Activated T-cell treated with anti-CD3 and anti-CD28 coated beads for 4 hours (primary cell): ENCODE measurements at regions not wholly inside any gene's neighbourhood (a gene's known extent, or its start where the extent isn't known, plus 50 kb on each side); places are given as distances from the start of the nearest gene placed in this dataset.
A peak's percentile ranks its signal among the peaks of the same experiment; 100 is the strongest.
"Not testable (repeated sequence)": the region's sequence is repeated elsewhere in the genome, so short reads cannot be mapped to it uniquely, and the experiment has no call there.

Experiments used
- DNase-seq: peaks from one replicate; pipeline ENCODE4 v3.0.0-alpha.2; 2020

DNA sequence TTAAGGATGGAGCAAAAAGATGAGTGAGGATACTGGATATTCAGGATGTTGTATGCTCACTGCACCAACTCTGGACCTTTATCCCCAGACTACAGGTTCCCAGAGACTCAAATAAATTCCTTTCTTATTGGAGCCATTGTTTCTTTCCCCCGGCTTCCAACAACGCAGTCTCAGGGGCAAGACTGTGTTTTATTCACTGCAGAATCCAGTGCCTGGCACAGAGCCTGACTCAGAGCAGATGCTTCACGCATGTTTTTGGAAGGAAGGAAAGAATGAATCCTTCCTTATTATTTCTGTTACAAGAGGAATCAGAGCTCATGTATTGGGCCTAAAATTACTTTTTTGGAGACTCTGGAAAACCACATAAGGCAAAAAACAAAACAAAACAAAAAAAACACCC lies 96.0 kb upstream of the VGLL4 start:
- DNase-seq, result no peak

DNA sequence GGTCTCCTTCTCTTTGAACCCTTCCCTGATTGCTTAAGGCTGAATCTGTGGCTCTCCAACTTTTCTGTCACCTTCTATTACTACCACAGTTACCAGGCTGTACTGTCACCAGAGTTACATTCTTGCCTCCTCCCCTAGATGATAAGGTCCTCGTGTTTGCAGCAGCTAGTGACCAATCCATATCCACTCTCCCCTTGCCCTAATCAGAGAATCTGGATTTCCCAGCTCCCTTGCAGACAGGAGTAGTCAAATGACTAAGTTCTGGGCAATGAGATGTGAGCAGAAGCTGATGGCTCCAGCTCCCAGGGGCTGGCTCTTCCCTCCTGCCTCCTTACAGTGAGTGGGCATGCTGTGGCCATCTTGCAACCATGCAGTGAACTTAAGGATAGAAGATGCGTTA lies 95.4 kb upstream of the VGLL4 start:
- DNase-seq, result no peak

DNA sequence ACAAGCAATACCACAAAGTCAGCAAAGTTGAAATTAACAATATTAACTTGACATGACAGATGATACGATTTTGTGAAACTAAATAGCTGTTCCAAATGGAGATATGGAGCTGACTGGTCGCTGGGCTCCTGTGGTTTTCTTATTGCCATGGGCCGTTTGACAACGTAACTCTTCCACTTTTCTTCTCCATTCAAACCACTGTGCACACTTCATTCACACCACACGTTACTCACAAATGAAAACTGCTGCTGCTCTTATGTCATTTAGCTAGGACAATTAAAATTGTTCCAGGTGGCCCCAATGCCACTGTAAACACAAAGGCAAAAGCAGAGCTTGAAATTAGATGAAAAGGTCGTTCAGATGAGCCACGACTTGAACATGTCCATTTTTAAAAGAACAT lies 94.0 kb upstream of the VGLL4 start:
- no peak for DNase-seq

DNA sequence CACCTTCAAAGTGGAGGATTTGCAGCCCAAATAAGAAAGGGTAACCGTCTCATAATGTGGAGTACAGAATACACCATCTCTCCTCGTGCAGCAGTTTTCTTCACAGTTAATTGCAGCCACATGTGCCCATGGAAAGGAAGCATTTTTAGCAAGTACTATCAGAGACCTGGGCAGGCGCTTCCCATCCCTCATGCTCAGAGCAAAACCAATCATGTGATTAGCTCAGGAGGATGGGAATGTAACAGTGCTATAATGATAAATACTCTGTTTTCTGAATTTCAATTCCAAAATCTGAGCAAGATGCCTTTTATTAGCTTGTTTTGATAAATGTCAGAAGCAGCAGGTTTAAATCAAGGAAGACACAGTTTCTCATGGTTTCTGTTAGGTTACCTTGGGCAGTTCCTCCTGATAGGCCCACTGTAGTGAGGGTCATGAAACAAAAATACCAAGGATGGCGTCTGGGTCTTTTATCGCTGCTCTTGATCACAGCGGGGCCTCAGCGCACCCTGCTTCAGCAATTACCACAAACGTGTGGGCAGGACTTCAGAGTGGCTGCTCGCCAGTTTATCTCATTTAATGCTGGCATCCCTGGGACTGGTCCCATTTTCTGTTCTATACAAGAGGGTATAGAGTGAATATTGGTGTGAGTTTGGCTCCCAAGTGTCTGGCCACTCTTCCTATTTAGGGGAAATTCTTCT lies 92.6 kb upstream of the VGLL4 start:
- DNase-seq, result no peak

DNA sequence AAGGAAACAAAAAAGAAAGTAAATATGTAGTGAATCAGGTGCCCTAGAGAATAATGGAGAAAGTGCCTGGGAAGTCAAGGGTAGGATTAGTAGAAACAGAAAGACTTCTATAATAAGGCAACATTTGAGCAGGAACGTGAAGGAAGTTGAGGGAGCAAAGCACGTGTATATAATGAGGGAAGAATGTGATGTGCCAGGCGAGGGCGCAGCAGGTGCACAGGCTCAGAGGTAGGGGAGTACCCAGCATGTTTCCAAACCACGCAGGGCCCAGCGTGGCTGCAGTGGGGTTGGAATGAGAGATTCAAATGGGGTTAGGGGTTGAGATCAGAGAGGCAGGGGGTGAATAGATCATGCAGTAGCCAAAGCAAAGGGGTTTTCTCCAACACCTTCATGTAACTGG lies 91.9 kb upstream of the VGLL4 start:
- no peak for DNase-seq

DNA sequence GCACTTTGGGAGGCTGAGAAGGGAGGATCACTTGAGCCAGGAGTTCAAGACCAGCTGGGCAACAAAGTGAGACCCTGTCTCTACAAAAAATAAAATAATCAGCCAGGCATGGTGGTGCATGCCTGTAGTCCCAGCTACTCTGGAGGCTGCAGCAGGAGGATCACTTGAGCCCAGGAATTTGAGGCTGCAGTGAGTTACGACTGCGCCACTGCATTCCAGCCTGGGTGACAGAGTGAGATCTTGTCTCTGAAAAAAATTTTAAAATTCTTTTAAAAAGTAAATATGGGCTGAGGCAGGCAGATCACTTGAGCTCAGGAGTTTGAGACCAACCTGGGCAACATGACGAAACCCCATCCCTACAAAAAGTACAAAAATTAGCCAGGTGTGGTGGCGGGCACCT lies 91.4 kb upstream of the VGLL4 start:
- not testable (repeated sequence) for DNase-seq

DNA sequence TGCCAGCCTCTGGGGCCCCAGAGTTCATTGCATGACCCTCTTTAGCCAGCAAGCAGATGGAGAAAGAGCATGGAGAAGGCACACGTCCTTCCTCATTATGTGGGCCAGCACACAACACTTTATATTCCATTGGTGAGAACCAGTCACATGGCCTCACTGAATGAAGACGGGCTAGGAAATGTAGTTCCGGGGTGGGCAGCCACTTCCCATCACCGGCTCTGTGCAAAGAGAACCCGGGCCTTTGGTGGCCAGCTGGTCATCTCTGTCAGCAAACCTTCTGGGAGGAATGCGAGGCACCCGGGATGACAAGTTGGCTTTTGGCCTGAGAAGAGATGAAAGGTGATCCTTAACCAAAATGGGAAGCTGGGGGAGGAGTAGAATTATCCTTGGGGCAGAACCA lies 90.2 kb upstream of the VGLL4 start:
- DNase-seq, result no peak

DNA sequence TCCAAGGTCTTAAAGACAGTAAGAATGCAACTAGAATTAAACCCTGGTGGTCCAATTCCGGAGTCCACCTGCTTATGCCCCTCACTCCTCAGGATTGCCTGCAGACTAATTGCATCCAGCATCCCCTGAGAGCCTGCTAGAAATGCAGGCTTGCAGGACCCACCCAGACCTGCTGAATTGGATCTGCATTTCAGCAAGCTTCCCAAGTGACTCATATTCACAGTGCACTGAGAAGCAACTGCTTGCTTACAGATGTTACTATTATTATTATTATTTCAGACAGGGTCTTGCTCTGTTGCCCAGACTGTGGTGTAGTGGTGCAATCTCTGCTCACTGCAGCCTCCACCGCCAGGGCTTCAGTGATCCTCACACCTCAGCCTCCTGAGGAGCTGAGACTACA lies 83.5 kb upstream of the VGLL4 start:
- DNase-seq, result no peak

DNA sequence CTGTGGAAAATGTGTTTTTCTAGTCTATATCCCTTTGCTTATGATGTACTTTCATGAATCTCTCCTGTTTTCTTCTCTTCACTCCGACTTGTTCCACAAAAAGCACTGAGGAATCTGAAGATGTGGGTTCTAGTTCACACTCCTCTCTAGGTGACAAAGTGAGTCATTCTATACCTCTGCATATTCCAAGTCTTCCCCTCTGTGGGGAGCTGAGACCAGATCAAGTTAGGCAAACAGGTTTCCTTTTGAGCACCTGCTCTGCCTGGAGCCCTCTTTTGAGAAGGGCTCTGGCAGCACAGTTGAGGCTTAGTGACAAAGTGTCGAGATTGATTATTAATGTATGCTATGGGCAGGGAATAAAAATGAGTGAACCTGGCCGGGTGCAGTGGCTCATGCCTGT lies 82.4 kb upstream of the VGLL4 start:
- no peak for DNase-seq

DNA sequence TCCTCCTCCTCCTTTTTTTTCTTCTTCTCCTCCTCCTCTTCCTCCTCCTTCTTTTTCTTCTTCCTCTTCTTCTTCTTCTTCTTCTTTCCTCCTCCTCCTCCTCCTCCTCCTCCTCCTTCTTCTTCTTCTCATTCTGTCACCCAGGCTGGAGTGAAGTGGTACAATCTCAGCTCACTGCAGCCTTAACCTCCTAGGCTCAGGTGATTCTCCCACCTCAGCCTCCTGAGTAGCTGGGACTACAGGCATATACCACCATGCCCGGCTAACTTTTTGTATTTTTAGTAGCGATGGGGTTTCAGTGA lies 81.6 kb upstream of the VGLL4 start:
- DNase-seq, result not testable (repeated sequence)

DNA sequence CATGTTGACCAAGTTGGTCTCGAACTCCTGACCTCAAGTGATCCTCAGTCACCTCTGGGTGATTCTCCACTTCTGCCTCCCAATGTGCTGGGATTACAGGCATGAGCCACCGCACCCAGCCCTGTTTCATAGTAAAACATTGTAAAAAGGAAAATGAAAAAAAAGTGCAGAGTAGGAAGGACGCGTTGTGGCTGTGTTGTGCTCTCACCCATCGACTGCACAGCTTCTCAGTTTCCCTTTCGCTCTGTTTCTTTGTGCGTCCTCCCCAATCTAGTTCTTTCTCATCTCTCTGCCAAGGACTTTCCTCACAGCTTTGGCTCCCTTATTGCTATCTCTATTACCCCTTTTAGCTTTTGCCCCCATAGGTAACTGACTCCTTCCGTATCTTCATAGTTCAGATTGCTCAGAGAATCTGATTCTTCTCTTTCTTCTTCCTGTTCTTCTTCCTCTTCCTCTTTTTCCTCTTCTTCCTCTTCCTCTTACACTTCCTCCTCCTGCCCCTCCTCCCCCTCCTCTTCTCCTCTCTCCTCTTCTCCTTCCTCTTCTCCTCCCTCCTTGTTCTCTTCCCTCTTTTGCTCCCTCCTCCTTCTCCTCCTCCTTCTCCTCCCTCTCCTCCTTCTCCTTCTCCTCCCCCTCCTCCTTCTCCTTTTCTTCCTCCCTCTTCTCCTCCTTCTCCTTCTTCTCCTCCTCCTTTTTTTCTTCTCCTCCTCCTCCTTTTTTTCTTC lies 81.1 kb upstream of the VGLL4 start:
- DNase-seq, result no peak

DNA sequence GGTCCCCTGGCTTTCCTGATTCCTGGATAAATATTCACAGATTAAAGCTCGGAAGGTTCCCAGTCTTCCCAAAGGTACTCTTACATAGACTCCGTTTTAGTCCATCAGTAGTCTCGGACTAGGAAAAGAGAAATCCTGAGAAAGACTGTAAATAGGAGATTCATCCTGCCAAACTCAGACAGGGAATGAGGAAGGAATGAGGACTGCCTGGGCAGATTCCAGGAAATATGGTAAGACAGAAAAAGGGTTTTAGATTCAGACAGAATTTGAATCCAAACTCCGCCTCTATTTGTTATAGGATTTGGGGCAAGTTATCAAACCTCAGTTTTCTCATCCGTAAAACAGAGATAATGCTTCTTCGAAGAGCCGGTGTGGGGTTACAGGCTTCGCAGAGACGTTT lies 77.8 kb upstream of the VGLL4 start:
- no peak for DNase-seq

DNA sequence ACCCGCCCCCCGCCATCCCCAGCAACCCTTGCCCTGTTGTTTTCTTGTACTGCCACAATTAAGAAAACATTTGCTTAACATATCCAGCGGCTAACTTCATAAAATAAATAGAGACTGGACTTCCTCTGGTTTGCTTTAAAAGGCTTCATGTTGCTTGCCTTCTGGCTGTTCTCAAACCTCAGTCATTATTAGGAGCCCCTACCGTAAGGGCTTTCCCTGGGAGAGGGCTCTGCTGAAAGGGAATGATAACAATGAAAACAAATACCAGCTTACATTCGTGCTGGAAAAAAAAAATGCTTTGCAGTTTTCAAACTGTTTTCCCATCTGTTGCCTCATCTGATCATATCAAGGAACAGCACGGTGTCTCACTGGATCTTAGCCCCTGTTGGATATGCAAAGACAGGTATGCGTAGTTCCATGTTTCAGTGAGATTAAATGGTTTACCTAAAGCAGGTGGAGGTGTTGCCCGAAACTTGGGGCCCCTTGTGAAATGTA lies 77.2 kb upstream of the VGLL4 start:
- DNase-seq, result no peak

DNA sequence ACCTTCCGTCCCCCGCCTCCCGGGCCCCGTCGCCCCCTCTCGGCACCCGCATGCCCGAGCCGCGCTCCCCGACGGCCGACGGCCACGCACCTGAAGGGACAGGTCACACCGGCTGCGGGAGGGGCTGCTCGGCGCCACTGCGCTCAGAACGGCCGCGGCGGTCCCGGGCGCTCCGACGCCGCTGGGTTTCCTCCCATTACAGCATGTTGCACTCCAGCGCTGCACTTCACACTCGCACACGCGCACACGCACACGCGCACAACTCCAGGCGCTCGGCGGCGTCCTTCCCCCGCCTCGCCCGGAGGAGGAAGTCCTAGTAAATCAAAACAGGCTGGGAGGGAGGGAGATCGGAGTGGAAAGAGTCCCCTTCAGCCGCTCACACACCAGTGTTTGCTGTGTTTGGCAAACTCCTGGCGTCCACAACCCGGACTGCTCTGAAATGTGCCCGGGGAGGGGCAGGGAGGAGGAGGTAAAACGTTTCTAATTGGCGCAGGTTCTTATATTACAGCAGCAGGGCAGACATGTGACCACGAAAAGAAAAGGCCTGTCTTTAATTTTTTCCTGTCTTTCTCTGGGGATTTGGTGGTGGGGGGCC lies 76.7 kb upstream of the VGLL4 start:
- peak; percentile 17 for DNase-seq

DNA sequence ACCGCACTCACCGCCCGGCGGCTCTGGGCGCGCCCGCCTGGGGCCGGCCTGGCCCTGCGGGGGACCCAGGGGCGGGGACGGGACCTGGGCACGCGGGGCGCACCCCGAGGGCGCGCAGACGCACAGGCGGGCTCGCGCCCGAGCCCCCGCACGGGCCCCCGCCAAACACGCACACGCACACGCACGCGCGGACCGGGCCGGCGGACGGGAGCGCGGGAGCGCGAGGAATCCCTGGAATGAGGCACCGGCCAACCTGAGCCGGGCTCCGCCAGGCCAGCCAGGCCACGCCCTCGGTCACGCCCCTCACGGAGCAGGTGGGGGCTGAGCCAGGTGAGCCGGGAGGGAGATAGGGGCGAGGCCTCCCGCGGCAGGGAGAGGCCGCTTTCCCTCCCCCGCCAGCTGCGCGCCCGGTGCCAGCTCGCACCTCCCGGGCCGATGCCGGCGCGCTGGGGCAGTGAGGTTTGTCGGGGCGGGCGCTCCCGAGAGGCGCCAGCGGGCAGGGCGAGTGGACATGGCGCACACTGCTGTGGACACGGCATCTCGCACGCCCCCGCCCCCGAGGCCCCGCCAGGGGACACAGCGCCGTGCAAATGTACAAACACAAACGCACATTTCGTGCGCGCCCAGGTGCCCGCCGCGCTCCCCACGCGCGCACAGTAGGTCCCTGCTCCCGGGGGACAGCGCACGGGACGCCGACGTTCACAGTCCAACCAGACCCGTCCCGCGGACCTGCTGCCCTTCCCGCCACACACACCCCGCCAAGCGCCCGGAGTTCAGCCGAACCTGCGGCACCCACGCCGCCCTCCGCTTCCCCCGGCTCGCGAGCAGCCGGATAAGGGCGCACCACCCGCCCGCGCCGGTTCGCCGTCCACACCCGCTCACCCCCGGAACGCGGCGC lies 75.9 kb upstream of the VGLL4 start:
- DNase-seq, result peak; percentile 65

DNA sequence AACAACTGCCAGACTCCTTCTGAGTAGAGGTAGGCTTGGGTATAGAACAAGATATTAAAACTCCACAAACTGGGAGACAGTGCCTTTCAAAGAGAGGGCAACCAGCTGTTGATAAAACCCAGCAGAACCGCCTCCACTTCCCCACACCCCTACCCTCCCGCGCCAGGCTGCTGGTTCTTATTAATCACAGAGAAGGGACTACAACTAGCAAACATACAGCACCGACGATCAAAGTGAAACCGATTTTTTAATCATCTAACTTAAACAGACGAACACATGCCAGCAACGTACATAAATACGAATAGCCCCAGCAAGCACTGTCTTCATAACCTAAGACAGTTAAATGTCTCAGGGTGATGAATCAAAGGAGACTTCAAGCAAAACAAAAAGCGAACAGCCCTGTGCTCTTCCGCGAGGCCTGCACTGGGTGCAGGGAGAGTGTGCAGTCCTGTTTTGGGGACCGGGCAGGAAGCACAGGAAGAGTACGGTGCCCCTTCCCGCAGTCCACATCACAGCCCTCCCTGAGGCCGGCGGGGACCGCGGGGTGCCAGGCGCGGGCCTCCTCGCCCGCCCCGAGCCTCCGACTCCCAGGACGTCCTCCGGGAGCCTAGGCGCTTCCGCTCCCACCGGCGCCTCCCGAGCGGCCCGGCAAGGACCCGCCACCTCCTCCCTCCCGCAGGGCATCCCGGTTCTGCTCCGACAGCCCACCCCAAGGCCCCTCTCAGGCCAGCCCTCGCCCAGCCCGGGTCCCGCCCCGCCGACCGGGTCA lies 75.1 kb upstream of the VGLL4 start:
- DNase-seq, result peak; percentile 49

DNA sequence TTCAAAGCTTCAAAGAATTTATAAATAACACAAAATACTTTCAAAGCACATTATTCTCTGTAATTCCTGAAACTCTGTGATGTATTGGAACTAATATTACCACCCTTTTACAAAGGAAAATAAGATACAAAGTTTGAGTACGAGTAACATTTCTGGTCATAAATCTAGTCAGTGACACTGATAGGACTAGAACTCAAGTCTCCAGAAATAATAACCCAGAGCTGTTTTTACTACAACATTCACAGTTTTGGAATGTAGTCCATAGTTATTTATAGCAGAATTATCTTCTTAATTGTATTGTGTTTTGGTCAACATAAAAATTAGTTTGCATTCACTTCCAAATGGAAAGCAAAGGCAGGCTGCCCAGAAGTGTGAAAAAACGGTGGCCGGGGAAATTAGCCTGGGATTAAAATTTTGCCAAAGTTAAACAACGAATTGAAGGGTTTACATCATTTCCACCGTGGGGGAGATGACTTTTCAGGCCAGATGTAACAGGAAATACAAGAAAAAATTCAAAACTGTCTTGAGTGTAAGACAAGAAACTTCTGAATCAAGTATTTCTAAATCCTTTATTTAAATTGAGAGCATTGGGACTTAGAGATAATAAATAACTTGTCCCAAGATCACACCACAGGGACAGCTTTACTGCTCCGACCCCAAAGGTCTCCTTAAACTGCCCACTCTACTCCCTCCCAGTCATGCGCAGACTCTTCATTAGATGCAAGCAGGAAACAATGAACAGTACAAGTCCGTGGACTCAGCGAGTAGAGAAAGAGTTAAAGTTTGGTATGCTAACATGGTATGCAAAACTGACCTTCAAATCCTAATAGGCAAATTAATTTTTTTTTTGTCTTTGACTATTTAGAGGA lies 74.3 kb upstream of the VGLL4 start:
- DNase-seq, result no peak

DNA sequence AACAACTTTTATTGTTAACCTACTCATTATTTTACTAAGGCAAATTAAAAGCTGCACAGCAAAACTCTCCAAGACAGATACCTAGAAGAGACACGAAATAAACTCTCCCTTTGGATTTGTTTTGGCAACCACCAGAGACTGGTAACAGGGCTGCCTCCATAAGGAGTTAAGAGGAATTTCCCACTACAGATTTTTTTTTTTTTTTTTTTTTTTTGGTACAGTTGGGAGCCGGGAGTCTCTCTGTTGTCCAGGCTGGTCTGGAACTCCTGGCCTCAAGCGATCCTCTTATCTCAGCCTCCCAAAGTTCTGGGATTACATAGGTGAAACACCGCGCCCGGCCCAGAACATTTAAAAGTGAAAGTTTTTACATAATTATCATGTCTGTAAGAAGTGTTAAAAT lies 73.6 kb upstream of the VGLL4 start:
- no peak for DNase-seq

DNA sequence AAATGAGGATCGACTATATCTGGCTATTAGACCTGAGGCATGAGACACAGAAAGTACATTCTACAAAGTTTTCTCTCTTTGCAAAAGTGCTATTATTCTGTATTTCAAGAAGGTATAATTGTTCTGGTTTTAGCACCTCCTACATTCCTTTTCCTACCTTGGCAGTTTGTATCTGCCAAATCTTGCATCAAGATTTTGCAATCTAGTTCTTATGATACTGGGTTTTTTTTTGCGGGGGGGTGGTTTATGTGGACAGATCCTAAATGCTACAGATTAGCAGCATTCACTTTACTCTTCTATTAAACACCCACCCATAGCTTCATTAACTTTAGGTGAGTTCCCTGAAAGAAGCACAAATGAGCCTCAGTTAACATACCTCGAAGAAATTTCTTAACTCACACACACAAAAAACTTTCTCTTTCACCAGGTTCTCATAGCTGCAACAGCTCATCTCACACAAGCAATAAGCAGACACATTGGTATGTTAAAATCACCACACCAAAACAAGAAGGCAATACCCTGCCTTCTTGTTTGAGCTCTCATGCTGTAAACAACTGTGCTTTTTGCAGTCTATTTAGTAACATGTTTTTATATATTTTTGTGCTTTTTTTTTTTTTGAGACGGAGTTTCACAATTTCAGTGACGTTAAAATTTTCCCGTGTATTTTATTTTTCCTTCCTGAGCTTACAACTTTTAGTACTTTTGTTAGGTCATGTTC lies 73.0 kb upstream of the VGLL4 start:
- DNase-seq, result no peak

DNA sequence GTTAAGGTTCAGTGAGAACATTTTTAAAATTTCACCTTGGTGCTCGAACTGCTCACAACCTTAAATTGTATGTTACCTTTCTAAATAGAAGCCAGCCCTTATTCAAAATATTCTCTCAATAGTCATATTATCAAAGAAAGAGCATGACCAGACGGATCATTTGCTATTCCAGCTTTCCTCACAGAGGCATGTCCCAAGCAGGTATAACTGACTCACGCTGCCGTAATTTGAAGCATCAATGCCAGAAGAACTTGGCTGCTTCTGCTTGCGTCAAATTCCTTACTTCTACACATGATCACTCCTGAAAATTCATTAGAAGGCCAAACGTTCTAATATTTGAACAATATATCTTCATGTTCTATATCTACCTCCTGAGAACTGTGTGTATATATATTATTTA lies 69.5 kb upstream of the VGLL4 start:
- no peak for DNase-seq

DNA sequence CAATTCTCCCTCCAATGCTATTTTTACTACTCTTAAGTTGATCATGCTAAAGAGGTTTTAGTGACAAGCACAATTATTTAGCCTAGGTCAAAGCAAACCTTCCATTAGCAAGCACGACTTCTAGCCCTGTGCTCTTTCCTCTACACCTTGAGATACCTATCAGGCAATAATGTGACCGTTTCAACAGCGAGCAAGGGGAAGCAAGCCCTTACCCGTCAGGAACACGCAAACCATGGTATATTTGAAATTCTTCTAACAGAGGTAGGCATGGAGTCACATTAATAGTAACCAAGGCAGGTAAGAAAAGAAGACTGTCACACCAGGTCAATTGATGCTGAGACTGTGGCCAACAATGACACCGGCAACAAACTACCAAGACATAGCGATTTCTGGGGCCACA lies 68.9 kb upstream of the VGLL4 start:
- DNase-seq, result no peak
